ENCODE measurements at regions not wholly inside any gene's neighbourhood (a gene's known extent, or its start where the extent isn't known, plus 50 kb on each side); places are given as distances from the start of the nearest gene placed in this dataset.

- ATAC-seq = no peak
- Histone ChIP-seq H3K27ac (no peak overlapping the region), H3K4me3 (no peak overlapping the region), H3K4me1 (no peaks in the 10 kb centered on the region), H3K27me3 (ENCODE audit: low read depth) (no peaks in the 10 kb centered on the region), H3K9me3 (no peaks in the 10 kb centered on the region), H3K36me3 (no peaks in the 10 kb centered on the region)
- TF ChIP-seq CTCF (IDR thresholded peaks at IDR 0.05) = no peak
- no peak for DNase-seq
- intact Hi-C loops (cut with DNase I) = no loop called here
Measured at GRCh38 chr5:29993286-29993685, 1200.2 kb upstream of the CDH6 start.

- Histone ChIP-seq H3K27ac (no peak overlapping the region), H3K4me1 (no peaks in the 10 kb centered on the region), H3K27me3 (ENCODE audit: low read depth) (no peaks in the 10 kb centered on the region), H3K36me3 (no peaks in the 10 kb centered on the region), H3K4me3 (no peak overlapping the region), H3K9me3 (no peaks in the 10 kb centered on the region)
- no peak for ATAC-seq
- DNase-seq = no peak
- TF ChIP-seq CTCF (IDR thresholded peaks at IDR 0.05) = no peak
- intact Hi-C loops (cut with DNase I) = no loop called here
Measured at GRCh38 chr5:29992248-29992647, 1201.2 kb upstream of the CDH6 start.

GRCh38 chr5:29990681-29991080, 1202.8 kb upstream of the CDH6 start:
- no peak overlapping the region for H3K27ac ChIP-seq
- ATAC-seq = no peak
- no peak overlapping the region for H3K4me3 ChIP-seq

GRCh38 chr5:29984156-29984540, 1209.3 kb upstream of the CDH6 start:
- no peaks in the 10 kb centered on the region for H3K4me1 ChIP-seq
- intact Hi-C loops (cut with DNase I) = no loop called here
- H3K27me3 ChIP-seq (ENCODE audit: low read depth) = no peaks in the 10 kb centered on the region
- TF ChIP-seq CTCF (IDR thresholded peaks at IDR 0.05) = no peak
- ATAC-seq (no peak), DNase-seq (no peak)
- no peak overlapping the region for H3K27ac ChIP-seq
- H3K9me3 ChIP-seq = no peaks in the 10 kb centered on the region
- no peak overlapping the region for H3K4me3 ChIP-seq
- no peaks in the 10 kb centered on the region for H3K36me3 ChIP-seq

More at GRCh38 chr5:29990681-29991080, 1202.8 kb upstream of the CDH6 start:
- intact Hi-C loops (cut with DNase I) = no loop called here
- DNase-seq = no peak
- no peaks in the 10 kb centered on the region for H3K9me3 ChIP-seq
- no peaks in the 10 kb centered on the region for H3K36me3 ChIP-seq
- H3K27me3 ChIP-seq (ENCODE audit: low read depth) = no peaks in the 10 kb centered on the region
- TF ChIP-seq CTCF (IDR thresholded peaks at IDR 0.05) = no peak
- no peaks in the 10 kb centered on the region for H3K4me1 ChIP-seq

- no peaks in the 10 kb centered on the region for H3K4me1 ChIP-seq
- no peaks in the 10 kb centered on the region for H3K36me3 ChIP-seq
- no peak overlapping the region for H3K4me3 ChIP-seq
- H3K27ac ChIP-seq = no peak overlapping the region
- H3K9me3 ChIP-seq = no peaks in the 10 kb centered on the region
- ATAC-seq (no peak), DNase-seq (no peak)
- TF ChIP-seq CTCF (IDR thresholded peaks at IDR 0.05) = no peak
- no peaks in the 10 kb centered on the region for H3K27me3 ChIP-seq (ENCODE audit: low read depth)
- intact Hi-C loops (cut with DNase I) = no loop called here
Measured at GRCh38 chr5:29983528-29984155, 1209.8 kb upstream of the CDH6 start.
